CD4-positive, CD25-positive, alpha-beta regulatory T cell (primary cell): ENCODE measurements at regions not wholly inside any gene's neighbourhood (a gene's known extent, or its start where the extent isn't known, plus 50 kb on each side); places are given as distances from the start of the nearest gene placed in this dataset.

ENCODE experiments used
- ATAC-seq, 2 donors: fragments of 150-1000 bp; cut with Tn5 transposase; one replicate each; pipeline ENCODE4 v1.10.0; 2021; ENCODE audit warnings: low read depth in 2 of 2, moderate number of reproducible peaks in 2 of 2, moderate library complexity in 1 of 2
- DNase-seq, 3 donors: peaks; one replicate each; pipeline versions ENCODE4 v3.0.0 to v3.0.0-alpha.2; 2012 to 2022; ENCODE audit warnings: mixed read lengths in 1 of 3
- H3K27ac ChIP-seq: one replicate; pipeline ENCODE4 v1.7.0; 2013; ENCODE audit warnings: mild to moderate bottlenecking, low read length; ENCODE audit not compliant: insufficient read depth, poor library complexity, severe bottlenecking
- H3K27me3 ChIP-seq: one replicate; pipeline ENCODE4 v1.7.0; 2013; ENCODE audit warnings: low read length; ENCODE audit not compliant: control insufficient read depth, insufficient read depth
- H3K36me3 ChIP-seq: one replicate; pipeline ENCODE4 v1.7.0; 2013; ENCODE audit warnings: mild to moderate bottlenecking, low read length, moderate library complexity; ENCODE audit not compliant: control insufficient read depth, insufficient read depth
- H3K4me1 ChIP-seq: 2 replicates; pipeline ENCODE4 v1.7.0; 2013; ENCODE audit warnings: mild to moderate bottlenecking, low read length; ENCODE audit not compliant: insufficient read depth, control insufficient read depth, poor library complexity, severe bottlenecking
- H3K4me3 ChIP-seq: one replicate; pipeline ENCODE4 v1.7.0; 2013; ENCODE audit warnings: low read depth, mild to moderate bottlenecking, low read length, moderate library complexity
- H3K9me3 ChIP-seq, 2 experiments: 1 replicate in 1 of 2; 2 replicates in 1 of 2; pipeline ENCODE4 v1.7.0; 2013; ENCODE audit warnings: low read length in 2 of 2, mild to moderate bottlenecking in 1 of 2, moderate library complexity in 1 of 2; ENCODE audit not compliant: control insufficient read depth in 2 of 2
- H3K27ac Mint-ChIP-seq, 3 donors: one replicate each; pipeline ENCODE4 v1.8.0; 2020 to 2022; ENCODE audit warnings: mild to moderate bottlenecking in 3 of 3, mixed read lengths in 3 of 3, moderate library complexity in 2 of 3
- H3K27me3 Mint-ChIP-seq: one replicate; pipeline ENCODE4 v1.8.0; 2022; ENCODE audit warnings: mild to moderate bottlenecking, mixed read lengths
- H3K36me3 Mint-ChIP-seq: one replicate; pipeline ENCODE4 v1.8.0; 2020; ENCODE audit warnings: mixed read lengths
- H3K4me1 Mint-ChIP-seq, 4 donors: one replicate each; pipeline ENCODE4 v1.8.0; 2020 to 2022; ENCODE audit warnings: mixed read lengths in 4 of 4, mild to moderate bottlenecking in 1 of 4
- H3K4me3 Mint-ChIP-seq, 4 donors: one replicate each; pipeline ENCODE4 v1.8.0; 2020 to 2022; ENCODE audit warnings: mild to moderate bottlenecking in 4 of 4, mixed read lengths in 4 of 4, moderate library complexity in 3 of 4
- H3K9me3 Mint-ChIP-seq, 7 donors: one replicate each; pipeline ENCODE4 v1.8.0; 2020 to 2022; ENCODE audit warnings: mixed read lengths in 7 of 7, mild to moderate bottlenecking in 3 of 7, moderate library complexity in 2 of 7

DNA sequence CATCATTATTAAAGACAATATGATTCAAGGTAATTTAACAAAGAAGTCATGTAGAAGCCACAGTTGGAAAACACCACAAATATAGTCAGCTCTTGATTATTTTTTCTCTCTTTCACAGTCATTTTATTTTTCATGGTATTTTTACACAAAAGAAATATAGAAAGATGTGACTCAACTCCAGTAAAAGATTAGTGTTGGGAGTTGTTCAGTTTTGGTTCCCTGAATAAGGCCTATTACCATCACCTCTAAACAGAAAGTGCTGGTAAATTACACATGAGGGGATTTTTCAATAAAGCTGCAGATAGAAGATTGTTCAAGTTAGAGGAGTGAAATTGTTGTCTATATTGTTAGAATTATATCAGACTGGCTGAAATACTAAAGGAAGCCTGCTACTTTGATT is 107.0 kb downstream of the DDIT4L start:
- no peaks in the 10 kb centered on the region for H3K27me3 Mint-ChIP-seq

DNA sequence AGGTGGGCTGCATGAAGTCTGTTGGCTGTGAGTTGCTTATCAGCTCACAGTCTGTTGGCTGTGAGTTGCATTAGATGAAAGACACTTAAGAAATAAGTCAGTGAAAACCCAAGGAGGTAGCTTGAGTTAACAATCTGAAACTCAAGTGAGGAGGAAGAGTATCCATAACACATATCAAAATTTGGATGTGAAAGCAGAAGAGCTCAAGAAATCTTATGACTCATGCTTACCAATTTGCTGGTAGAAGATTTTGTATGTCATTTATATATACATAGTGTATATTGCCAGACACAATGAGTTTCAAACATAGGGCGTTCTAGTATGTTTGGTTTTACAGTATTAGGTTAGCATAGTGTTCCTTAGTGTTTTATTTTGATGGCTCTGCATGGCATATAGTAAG is 107.4 kb downstream of the DDIT4L start:
- Histone ChIP-seq H3K27me3 (no peaks in the 10 kb centered on the region), H3K4me3 (no peak overlapping the region), H3K36me3 (no peaks in the 10 kb centered on the region), H3K9me3 (no peaks in the 10 kb centered on the region), H3K4me1 (no peaks in the 10 kb centered on the region), H3K27ac (no peak overlapping the region)
- ATAC-seq (no peak), DNase-seq (no peak)
- H3K4me1 Mint-ChIP-seq = no peaks in the 10 kb centered on the region
- peaks cover 0 to 5% (median 0%) of the 10 kb centered on the region in 7 donors for H3K9me3 Mint-ChIP-seq
- H3K36me3 Mint-ChIP-seq = no peaks in the 10 kb centered on the region
- no peaks in the 10 kb centered on the region for H3K27me3 Mint-ChIP-seq
- H3K4me3 Mint-ChIP-seq = no peak overlapping the region
- no peak overlapping the region for H3K27ac Mint-ChIP-seq

More for the DNA sequence above, 107.0 kb downstream of the DDIT4L start:
- H3K27me3 ChIP-seq = no peaks in the 10 kb centered on the region
- Mint-ChIP-seq H3K27ac (no peak overlapping the region), H3K4me1 (no peaks in the 10 kb centered on the region), H3K36me3 (no peaks in the 10 kb centered on the region), H3K4me3 (no peak overlapping the region), H3K9me3 (peaks cover 0 to 5% (median 0%) of the 10 kb centered on the region in 7 donors)
- no peak overlapping the region for H3K27ac ChIP-seq
- H3K36me3 ChIP-seq = no peaks in the 10 kb centered on the region
- H3K9me3 ChIP-seq = no peaks in the 10 kb centered on the region
- H3K4me1 ChIP-seq = no peaks in the 10 kb centered on the region
- ATAC-seq (no peak), DNase-seq (no peak)
- no peak overlapping the region for H3K4me3 ChIP-seq

DNA sequence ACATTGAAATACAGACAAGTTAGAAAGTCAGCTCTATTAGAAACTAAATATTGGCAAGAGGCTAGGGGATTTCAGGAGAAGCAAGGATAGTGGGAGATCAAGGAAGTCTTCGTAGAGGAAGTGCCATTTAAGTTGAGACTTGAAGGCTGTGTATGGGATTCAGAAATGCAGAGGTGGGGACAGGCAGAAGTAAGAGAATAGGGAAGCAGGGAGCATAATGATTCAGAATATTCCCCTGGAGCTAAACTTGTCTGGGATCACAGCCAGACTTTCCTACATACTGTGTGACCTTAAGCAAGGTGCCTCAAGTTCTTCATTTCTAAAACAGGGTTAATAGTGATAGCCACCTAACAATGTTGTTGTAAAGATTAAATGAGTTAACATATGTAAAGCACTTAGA is 108.8 kb downstream of the DDIT4L start:
- DNase-seq (no peak), ATAC-seq (no peak)
- Histone ChIP-seq H3K27ac (no peak overlapping the region), H3K4me1 (no peaks in the 10 kb centered on the region), H3K9me3 (no peaks in the 10 kb centered on the region), H3K4me3 (no peak overlapping the region), H3K36me3 (no peaks in the 10 kb centered on the region), H3K27me3 (no peaks in the 10 kb centered on the region)
- Mint-ChIP-seq H3K27me3 (no peaks in the 10 kb centered on the region), H3K4me1 (no peaks in the 10 kb centered on the region), H3K27ac (no peak overlapping the region), H3K9me3 (peaks cover 0 to 5% (median 0%) of the 10 kb centered on the region in 7 donors), H3K4me3 (no peak overlapping the region), H3K36me3 (no peaks in the 10 kb centered on the region)

DNA sequence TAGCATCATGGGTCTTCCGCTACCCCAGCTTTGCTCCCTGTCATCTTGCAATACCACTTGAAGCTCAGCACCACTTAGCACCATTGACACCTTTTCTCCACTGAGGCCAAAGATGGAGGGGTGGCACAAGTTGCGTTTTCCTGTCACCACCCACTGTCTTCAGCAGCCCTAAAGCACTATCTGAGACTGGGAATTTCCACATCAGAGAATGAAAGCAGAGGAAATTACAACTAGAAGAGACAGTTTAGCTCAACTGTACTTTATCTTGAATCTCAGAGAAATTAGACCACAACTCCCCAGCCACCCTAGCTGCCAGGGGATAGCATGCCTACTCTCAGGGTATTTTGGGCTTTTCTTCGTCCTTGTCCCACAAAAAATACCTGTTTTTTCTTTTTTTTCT is 111.0 kb downstream of the DDIT4L start:
- Mint-ChIP-seq H3K4me1 (no peaks in the 10 kb centered on the region), H3K36me3 (no peaks in the 10 kb centered on the region), H3K9me3 (peaks cover 0 to 5% (median 0%) of the 10 kb centered on the region in 7 donors), H3K27ac (no peak overlapping the region), H3K4me3 (no peak overlapping the region), H3K27me3 (peaks cover 8% of the 10 kb centered on the region)
- H3K27ac ChIP-seq = no peak overlapping the region
- H3K9me3 ChIP-seq = no peaks in the 10 kb centered on the region
- DNase-seq (no peak), ATAC-seq (no peak)
- no peaks in the 10 kb centered on the region for H3K4me1 ChIP-seq
- H3K36me3 ChIP-seq = no peaks in the 10 kb centered on the region
- H3K27me3 ChIP-seq = peaks cover 6% of the 10 kb centered on the region
- H3K4me3 ChIP-seq = no peak overlapping the region

DNA sequence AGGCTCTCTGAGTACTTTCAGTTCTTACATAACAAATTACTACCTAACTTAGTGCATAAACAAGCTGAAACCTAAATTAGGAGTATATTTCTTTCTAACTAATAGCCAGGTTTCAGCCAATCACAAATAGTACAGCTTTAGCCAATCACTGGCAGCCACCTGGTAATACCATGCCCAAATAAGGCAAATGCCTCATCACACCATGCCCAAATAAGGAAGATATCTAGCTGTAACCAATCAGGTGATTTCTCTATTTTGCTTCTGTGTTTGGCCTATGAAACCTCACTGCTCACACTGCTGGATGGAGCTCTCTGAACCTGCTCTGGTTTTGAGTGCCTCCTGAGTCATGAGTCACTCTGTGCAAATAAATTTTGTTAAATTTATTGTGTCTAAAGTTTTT is 113.5 kb downstream of the DDIT4L start:
- Histone ChIP-seq H3K4me3 (no peak overlapping the region), H3K27me3 (peaks cover 12% of the 10 kb centered on the region), H3K36me3 (no peaks in the 10 kb centered on the region), H3K4me1 (no peaks in the 10 kb centered on the region), H3K9me3 (no peaks in the 10 kb centered on the region), H3K27ac (no peak overlapping the region)
- H3K36me3 Mint-ChIP-seq = no peaks in the 10 kb centered on the region
- no peak overlapping the region for H3K27ac Mint-ChIP-seq
- ATAC-seq = no peak
- H3K4me1 Mint-ChIP-seq = no peaks in the 10 kb centered on the region
- peak overlapping the region in 1 of 4 donors; percentile 18 for H3K4me3 Mint-ChIP-seq
- H3K9me3 Mint-ChIP-seq = peaks cover 0 to 5% (median 0%) of the 10 kb centered on the region in 7 donors
- peaks cover 11% of the 10 kb centered on the region for H3K27me3 Mint-ChIP-seq
- DNase-seq = no peak

DNA sequence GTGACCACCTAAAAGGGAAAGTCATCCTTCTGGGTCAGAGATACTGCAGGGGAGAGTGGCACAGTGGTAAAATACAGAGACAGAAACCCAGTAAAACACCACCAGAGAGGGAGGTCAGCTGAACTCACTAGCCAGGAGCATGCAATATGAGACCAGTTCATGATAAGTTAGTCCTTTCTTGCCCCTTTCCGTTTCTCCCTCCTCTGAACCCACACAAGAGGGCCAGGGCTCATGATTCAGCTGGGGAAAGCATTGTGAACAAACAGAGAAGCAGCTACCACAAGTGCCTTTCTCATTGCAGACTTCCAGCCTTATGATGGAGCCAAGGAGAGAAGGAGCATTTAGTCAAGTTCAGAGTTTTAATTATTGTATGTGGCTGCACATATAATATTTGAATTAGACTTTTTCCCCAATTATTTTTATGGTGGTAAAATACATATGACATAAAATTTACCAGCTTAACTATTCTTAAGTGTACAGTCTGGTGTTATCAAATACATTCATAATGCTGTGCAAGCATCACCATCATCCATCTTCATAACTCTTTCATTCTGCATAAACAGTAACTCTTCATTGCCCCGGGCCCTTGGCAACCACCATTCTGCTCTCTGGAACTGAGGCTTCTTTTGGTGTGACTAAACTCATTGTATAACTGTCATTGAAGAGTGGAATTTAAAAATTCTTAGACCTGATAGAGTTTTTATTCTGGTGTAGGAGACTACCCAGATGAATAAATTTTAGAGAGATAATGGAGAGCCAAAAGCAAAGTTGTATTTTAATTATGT is 114.6 kb downstream of the DDIT4L start:
- Mint-ChIP-seq H3K27me3 (peaks cover 11% of the 10 kb centered on the region), H3K27ac (no peak overlapping the region), H3K36me3 (no peaks in the 10 kb centered on the region), H3K4me3 (no peak overlapping the region), H3K9me3 (peaks cover 0 to 1% (median 0%) of the 10 kb centered on the region in 7 donors), H3K4me1 (no peaks in the 10 kb centered on the region)
- Histone ChIP-seq H3K27ac (no peak overlapping the region), H3K36me3 (no peaks in the 10 kb centered on the region), H3K4me3 (no peak overlapping the region), H3K4me1 (no peaks in the 10 kb centered on the region), H3K27me3 (peaks cover 12% of the 10 kb centered on the region), H3K9me3 (no peaks in the 10 kb centered on the region)
- ATAC-seq (no peak), DNase-seq (no peak)

DNA sequence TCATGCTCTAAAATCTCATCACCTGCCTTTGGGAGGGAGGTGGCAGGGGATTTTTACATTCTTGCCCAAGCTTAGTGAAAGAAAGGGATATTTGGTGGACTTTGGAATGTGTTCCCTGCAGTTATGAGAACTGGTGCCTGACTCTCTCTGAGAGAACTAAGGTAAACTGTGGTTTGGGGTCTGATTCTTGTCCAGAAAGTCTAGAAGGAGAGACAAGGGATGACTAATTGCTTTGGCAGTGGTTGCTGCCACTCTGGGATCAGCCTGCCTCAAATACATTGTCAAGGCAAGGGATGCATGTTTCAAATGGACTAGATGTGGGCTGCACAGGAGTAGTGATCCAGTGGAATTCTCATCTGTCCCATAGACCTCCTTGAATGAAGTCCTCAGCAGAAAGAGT is 115.2 kb downstream of the DDIT4L start:
- Mint-ChIP-seq H3K4me1 (no peaks in the 10 kb centered on the region), H3K27ac (no peak overlapping the region), H3K9me3 (peaks cover 0 to 1% (median 0%) of the 10 kb centered on the region in 7 donors), H3K4me3 (no peak overlapping the region), H3K36me3 (no peaks in the 10 kb centered on the region), H3K27me3 (peaks cover 11% of the 10 kb centered on the region)
- Histone ChIP-seq H3K9me3 (no peaks in the 10 kb centered on the region), H3K4me1 (no peaks in the 10 kb centered on the region), H3K4me3 (no peak overlapping the region), H3K27me3 (peaks cover 12% of the 10 kb centered on the region), H3K27ac (no peak overlapping the region), H3K36me3 (no peaks in the 10 kb centered on the region)
- ATAC-seq = no peak
- DNase-seq = no peak

DNA sequence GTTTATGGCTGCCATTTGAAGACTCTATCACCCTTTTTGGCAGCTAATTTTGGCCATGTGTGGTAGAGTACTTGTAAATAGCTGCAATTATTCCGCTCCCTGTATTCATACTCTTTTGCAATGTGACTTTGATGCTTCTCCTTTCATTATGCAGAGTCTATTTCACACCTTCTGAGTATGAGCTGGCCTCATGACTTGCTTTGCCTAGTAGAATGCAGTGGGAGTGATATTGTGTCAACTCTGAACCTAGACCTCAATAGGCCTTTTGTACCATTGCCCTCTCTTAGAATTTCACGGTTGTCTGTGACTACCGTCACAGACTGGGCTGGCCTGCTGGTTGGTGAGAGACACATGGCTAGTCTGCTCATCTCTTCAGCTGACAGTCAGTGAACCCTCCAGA is 118.8 kb downstream of the DDIT4L start:
- no peak overlapping the region for H3K27ac Mint-ChIP-seq
- H3K36me3 Mint-ChIP-seq = no peaks in the 10 kb centered on the region
- H3K9me3 Mint-ChIP-seq = no peaks in the 10 kb centered on the region

More for the DNA sequence above, 118.8 kb downstream of the DDIT4L start:
- H3K36me3 ChIP-seq = no peaks in the 10 kb centered on the region
- Mint-ChIP-seq H3K27me3 (peaks cover 17% of the 10 kb centered on the region), H3K4me3 (no peak overlapping the region), H3K4me1 (no peaks in the 10 kb centered on the region)
- ATAC-seq = no peak
- H3K9me3 ChIP-seq = no peaks in the 10 kb centered on the region
- H3K4me3 ChIP-seq = no peak overlapping the region
- no peak overlapping the region for H3K27ac ChIP-seq
- no peak for DNase-seq
- H3K27me3 ChIP-seq = peaks cover 14% of the 10 kb centered on the region
- no peaks in the 10 kb centered on the region for H3K4me1 ChIP-seq
